ENCODE measurements at regions not wholly inside any gene's neighbourhood (a gene's known extent, or its start where the extent isn't known, plus 50 kb on each side); places are given as distances from the start of the nearest gene placed in this dataset.

- TF ChIP-seq CTCF (conservative IDR thresholded peaks at IDR 0.05; ENCODE audit: low read depth, low read length) (no peak), POLR2A (IDR thresholded peaks at IDR 0.05; ENCODE audit: low read depth, low read length) (no peak), RCOR1 (IDR thresholded peaks at IDR 0.05; ENCODE audit: insufficient replicate concordance, low read length) (no peak), USF2 (IDR thresholded peaks at IDR 0.05; ENCODE audit: low read depth, low read length) (no peak)
These were observed 728.3 kb upstream of the PHF14 start for GRCh38 chr7:10245406-10245805.

All from IMR-90 (cell line).